ENCODE measurements at regions not wholly inside any gene's neighbourhood (a gene's known extent, or its start where the extent isn't known, plus 50 kb on each side); places are given as distances from the start of the nearest gene placed in this dataset.

DNA sequence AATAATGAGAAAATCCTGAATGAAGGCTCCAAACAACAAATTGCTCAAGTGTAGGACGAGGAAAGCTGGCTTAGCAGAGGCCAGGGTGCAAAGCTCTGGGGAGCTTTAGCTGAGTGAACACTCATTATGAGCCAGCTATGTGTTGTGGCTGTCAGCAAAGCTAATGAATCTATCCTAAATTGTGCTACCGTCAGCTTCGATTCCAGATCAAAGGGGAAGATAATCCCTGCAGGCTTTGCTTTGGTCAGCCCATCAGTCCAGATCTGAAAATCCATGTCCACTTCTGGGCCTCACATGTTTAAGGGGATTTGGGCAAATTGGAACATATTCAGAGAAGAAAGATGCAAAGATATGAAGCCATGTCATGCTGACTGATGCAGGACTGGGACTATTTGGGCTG lies 180.9 kb upstream of the ZBED5 start:
- DNase-seq: no peak

DNA sequence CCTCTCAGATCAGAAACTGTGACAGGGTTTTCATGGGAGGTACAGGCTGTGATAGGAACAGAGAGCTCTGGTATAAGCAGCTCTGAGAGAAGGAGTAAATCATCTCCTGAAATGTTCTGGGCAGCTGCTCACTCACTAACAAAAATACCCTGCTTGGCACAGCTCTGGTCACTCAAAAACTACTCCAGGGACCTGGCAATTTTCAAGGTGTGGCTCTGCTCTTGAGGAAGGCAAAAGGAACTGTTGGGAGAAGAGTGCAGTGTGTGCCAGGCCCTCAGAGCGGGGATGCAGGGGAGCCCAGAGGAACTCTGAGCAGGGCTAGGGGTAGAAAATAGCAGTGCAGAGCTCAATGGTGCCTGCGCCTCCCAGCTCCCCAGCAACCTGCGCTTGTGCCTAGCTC lies 180.5 kb upstream of the ZBED5 start:
- no peak for DNase-seq

GRCh38 chr11:11036848-11037732 lies 179.2 kb upstream of the ZBED5 start:
- DNase-seq: peak; percentile 73

DNA sequence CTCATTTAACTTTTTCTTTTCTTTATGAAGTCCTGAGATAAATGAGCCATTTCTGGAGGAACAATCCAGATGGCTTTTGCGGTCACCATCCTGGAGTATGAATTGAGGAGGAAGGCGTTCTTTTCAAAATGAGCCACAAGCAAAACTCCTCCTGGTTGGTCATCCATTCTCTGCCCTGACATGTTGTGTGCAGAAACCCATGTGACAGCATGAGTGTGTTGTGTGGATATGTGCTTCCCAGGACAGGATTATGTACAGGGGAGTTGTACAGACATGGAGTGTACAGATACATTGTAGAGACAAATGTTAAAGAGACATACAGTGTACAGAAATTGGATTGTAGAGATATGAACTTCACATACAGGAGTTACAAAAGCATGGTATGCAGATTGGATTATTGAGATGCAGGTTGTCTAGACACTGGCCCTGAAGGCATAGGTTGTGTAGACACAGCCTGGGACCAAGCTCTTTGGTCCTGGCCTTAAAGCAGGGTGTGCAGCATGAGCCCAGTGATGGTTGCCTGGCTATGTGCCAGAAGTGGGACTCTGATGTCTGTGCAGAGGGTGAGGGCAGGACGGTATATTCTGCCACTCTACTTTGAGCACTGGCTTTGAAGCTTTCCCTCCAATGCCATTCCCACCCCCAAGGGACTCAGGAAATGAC lies 178.5 kb upstream of the ZBED5 start:
- no peak for DNase-seq

DNA sequence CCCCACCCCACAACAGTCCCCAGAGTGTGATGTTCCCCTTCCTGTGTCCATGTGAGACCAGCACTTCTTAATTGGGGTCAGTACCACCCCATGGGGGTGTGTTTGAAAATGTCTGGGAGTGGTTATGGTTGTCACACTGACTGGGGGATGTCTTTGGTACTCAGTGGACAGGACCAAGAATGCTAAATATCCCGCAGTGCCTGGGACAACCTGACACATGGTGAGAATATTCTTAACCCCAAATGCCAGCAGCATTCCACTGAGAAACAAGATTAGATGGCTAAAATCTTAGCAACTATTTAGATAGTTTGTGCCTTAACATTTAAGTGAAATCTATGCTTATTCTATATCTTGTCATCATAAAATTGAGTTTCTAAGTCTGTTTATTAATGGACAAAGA lies 177.5 kb upstream of the ZBED5 start:
- no peak for DNase-seq

GRCh38 chr11:11034476-11034875 lies 176.6 kb upstream of the ZBED5 start:
- DNase-seq: no peak

GRCh38 chr11:11032066-11032465 lies 174.2 kb upstream of the ZBED5 start:
- DNase-seq: no peak

DNA sequence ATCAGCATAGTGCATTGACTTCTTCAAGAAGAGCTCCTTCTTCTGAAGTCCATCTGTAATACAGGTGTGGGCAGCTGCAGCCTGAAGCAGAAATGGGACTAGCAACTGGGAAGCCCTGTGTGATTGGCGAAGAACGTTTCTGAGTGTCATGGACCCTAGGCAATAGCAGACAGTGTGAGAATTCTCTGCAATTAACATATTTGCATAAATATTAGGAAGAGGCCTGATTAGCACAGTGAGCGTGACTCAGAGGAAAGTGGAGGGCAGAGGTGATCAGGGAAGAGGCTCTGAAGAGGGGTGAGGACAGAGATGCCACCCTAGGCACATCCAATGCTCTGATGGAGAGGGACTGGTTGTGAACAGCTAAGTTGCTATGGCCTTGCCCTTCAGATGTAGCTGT lies 171.2 kb upstream of the ZBED5 start:
- DNase-seq: no peak

DNA sequence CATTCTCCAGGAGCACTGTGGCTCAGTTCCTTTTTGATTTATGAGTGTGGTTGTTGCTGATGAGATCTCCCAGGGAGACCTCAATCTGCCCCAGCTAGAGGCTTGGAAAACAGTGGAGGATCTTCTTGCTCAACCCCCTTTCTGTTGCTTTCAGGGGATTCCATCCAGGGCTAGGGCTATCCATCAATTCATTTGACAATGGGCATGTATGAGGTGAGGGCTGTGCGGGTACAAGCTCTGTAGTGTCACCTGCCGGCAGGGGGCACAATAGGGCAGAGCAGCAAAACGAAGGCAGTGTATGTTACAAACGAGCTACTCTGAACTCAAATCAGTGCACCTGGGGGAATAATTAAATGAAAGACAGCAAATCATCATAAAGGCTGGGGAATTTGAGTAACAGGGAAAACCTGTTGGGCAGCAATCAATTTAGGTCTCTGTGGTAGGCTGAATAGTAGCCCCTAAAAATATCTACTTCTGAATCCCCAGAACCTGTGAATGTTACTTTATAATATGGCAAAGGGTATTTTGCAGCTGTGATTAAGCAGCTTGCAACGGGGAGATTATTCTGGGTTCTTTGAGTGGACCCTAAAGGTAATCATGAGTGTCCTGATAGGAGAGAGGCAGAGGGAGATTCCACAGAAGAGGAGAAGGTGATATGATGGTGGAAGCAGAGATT lies 170.3 kb upstream of the ZBED5 start:
- DNase-seq: peak; percentile 77

DNA sequence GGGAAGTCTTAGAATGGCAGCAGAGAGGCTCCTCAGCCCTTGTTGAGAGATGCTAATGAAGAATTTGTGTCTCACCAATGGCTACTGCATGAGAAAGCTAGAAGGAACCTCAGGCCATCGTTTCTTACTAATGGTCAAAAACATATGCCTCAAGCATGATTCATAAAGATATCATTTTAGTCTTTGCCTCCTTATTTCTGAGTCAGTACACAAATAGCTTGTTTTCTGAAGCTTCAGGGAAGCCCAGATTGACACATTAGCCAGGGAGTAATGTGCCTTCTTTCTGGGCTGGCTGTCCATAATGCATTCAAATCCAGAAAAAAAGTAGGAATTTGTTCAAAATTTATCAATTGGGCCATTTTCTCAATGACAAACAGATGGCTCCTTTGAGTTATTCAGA lies 169.4 kb upstream of the ZBED5 start:
- DNase-seq: no peak

DNA sequence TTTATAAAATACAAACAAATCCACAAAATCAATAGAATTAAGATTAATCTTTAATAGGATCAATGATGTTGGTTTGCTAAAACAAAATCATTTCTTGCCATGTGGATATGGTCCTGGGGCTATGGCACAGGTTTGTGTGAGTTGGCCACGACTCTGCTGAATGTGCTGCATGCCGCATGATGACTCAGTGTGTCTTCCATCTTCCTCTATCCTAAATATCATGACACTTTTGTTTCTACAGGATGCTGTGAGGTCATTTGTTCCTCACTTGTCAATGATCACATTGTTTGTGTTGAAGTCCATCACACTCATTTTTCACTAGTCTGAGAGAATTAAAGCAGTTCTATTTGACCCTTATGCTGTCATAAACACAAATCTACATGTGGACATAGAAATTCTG lies 167.2 kb upstream of the ZBED5 start:
- no peak for DNase-seq

- no peak for DNase-seq
Observed at GRCh38 chr11:11022125-11022730, 164.4 kb upstream of the ZBED5 start.

- no peak for DNase-seq
Observed at GRCh38 chr11:11021563-11021962, 163.7 kb upstream of the ZBED5 start.

DNA sequence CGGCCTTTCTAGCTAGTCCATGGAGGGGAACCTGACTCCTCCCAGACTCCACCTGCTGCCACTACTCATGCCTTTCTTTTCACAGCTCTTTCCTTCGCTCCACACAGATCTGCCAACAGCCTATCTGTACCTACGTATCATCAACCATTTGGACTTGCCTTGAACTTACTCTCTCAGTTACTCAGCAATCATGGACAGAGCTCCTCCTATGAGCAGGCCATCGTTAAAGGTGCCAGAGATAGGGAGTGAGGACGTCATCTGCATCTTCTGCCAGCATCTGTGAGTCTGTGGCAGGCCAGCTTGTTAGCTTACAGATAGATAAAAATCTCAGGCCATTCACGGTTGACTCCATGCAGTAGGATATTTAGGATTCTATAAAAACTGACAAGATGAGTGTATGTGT lies 162.9 kb upstream of the ZBED5 start:
- DNase-seq: no peak

GRCh38 chr11:11020219-11020726 lies 162.4 kb upstream of the ZBED5 start:
- DNase-seq: no peak

GRCh38 chr11:11016943-11017342 lies 159.1 kb upstream of the ZBED5 start:
- DNase-seq: no peak

DNA sequence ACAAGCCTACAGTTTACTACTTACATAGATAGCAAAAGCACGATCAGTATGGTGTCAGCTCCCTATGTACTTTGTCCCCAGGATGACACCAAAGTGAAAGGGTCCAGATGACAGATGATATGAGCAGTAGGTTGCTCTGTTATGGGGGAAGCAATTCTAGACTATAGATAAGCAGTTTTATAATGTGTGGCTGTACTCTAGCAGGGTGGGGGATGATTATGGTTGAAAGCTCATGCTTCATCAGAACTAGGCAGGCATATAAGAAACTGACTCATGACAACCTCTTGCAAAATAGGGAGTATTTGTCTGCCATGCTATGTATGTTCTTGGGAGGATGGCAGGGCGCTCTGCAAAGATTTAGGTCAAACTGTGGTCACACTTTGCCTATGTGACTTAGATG lies 158.2 kb upstream of the ZBED5 start:
- no peak for DNase-seq

GRCh38 chr11:11011617-11012016 lies 153.8 kb upstream of the ZBED5 start:
- DNase-seq: no peak

DNA sequence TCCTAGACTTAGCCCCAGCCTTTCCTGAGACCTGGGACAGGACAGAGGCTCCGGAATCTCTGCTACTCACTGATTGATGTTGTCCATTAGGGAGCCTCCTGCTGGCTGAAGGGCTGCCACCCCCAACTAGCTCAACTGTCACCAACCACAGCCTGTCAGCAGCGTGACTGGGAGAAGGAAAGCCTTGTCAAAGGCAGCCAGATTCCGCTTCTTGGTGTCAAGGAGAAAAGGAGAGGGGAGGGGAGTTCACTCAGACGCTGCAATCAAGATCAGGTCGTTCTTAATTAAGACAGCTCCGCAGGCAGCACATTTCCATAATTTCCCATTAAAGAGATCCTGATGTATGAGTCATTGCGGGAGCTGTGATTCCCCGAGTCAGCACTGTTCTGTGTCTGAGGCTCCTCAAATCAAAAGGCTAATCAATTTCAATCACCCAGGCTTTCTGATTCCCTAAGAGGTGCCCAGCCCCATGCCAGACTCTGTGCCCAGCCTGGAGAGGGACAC lies 152.8 kb upstream of the ZBED5 start:
- no peak for DNase-seq

DNA sequence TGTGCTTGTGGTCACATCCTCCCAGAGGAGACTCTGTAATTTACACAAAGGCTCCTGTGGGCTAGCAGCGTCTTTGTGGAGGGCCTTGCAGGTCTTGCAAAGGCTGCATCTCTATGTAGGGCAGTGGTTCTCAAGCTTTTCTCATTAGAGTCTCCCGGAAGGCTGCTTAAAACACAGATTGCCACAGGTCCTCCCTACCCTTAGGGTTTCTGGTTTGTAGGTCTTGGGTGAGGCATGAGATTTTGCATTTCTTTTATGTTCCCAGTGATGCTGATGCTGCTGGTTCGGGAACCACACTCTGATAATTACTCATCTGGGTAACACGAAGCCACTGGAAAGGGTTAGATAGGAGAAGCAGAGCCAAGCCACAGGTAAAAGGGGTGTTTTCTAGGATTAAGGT lies 151.3 kb upstream of the ZBED5 start:
- no peak for DNase-seq

DNA sequence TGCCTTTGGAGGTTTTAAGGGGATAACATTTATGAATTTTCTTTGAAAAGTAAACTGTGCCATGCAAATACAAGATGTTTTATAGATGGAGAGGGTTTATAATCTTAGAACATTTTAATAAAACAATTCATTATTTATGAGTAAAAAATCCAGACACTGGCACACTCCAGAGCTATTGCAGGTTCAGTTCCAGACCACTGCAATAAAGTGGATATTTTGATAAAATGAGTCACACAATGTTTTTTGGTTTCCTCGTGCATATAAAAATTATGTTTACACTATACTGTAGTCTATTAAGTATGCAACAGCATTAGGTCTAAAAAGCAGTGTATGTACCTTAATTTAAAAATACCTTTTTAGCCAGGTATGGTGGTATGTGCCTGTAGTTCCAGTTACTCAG lies 146.2 kb upstream of the ZBED5 start:
- DNase-seq: no peak

- no peak for DNase-seq
Observed at GRCh38 chr11:11003226-11003625, 145.4 kb upstream of the ZBED5 start.

Data from NCI-H1436 (cell line).